ENCODE measurements at regions not wholly inside any gene's neighbourhood (a gene's known extent, or its start where the extent isn't known, plus 50 kb on each side); places are given as distances from the start of the nearest gene placed in this dataset.

GRCh38 chr4:58688568-58688967 lies 1578.4 kb upstream of the IGFBP7 start:
- DNase-seq (ENCODE audit: low read depth) = no peak

- no peak for DNase-seq (ENCODE audit: low read depth)
These were observed 1569.7 kb upstream of the IGFBP7 start for GRCh38 chr4:58679886-58680285.

- no peak for DNase-seq (ENCODE audit: low read depth)
These were observed 1568.9 kb upstream of the IGFBP7 start for GRCh38 chr4:58679051-58679450.

GRCh38 chr4:58669783-58670182 lies 1559.6 kb upstream of the IGFBP7 start:
- DNase-seq (ENCODE audit: low read depth) = no peak

DNA sequence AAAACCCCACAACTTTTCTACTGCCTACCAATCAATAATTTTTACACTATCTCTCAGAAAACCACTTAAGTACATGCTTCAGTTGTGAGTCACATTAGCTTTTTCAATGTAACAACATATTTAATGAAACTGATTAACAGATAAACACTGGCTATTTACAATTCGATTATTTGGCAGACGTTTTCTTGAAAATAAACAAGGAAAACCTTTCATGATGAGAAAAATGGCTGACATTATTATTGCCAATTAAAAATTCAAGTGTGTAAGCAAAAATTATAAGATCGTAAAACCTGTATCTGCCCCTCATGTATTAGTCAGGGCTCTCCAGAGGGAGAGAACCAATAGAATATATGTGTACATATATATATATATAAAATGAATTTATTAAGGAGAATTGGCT lies 1555.5 kb upstream of the IGFBP7 start:
- DNase-seq (ENCODE audit: low read depth) = no peak

DNA sequence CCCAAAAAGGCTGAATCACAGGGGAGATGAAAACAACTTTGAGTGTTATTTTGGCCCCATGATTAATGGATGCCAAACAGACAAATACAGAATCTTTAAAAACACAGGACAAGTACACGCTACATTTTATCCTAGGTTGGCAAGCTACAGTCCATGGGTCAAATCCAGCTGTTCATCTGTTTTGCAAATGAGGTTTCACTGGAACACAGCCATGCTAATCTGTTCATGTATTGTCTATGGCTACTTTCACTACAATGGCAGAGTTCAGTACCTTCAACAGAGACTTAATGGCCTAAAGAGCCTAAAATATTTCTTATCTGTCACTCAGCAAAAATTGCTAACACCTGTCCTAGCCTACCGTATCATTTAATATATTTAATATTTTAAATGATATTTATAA lies 1548.5 kb upstream of the IGFBP7 start:
- DNase-seq (ENCODE audit: low read depth) = no peak

DNA sequence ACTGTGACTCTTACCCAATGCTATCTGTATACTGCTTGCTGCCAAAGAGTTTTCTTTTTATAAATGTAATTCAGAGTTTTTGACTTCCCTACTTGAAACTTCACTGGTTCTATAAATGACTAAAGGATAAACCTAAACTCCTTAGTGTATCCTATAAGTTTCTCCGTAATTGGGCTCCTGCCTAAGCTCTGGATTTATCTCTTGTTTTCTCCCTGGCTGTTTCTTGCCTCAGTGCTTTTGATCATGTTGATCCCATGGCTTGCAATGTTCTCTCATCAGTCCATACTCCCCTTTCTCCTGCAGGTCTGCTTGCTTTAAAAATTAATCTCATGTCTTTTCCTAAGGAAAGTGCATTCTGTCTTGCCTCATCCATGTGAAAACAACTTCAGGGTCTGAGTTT lies 1543.1 kb upstream of the IGFBP7 start:
- no peak for DNase-seq (ENCODE audit: low read depth)

DNA sequence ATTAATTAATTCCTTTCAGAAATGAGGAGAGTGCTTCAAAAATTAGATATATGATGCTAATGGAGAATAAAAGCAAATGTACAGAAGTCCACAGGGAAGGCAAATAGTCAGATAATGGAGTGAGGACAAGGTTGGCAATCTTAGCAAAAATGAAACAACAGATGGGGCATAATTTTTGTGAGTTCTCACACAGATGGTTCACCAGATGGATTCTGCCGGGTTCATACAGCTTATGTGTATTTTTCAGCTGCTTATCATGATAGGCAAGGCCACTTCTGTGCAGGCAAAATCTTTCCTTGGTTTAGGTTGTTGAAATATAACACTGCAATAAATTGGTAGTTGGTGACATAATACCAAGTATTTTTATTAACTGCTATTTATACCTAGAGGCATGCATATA lies 1539.0 kb upstream of the IGFBP7 start:
- DNase-seq (ENCODE audit: low read depth) = no peak

DNA sequence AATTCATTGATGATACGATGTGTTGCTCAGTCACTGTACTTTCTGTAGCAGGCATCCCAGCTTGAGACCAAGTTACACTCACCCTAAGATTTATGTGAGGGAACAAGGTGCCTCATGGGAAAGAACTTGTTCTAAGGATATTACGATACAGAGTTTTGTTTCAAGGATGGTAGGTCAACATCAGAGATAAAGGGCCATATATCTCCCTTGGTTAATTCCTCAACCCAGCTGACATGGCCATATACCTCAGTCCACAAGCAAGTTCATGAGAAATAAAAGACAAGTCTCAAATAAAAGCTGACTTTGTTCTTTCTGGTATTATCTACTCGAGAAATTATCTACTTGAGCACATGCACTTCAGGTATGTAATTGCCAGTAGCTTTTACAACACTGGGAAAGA lies 1535.9 kb upstream of the IGFBP7 start:
- DNase-seq (ENCODE audit: low read depth) = no peak

- DNase-seq (ENCODE audit: low read depth) = no peak
These were observed 1534.4 kb upstream of the IGFBP7 start for GRCh38 chr4:58644549-58644948.

- DNase-seq (ENCODE audit: low read depth) = no peak
These were observed 1526.2 kb upstream of the IGFBP7 start for GRCh38 chr4:58636381-58636780.

- no peak for DNase-seq (ENCODE audit: low read depth)
These were observed 1507.0 kb upstream of the IGFBP7 start for GRCh38 chr4:58617226-58617625.

DNA sequence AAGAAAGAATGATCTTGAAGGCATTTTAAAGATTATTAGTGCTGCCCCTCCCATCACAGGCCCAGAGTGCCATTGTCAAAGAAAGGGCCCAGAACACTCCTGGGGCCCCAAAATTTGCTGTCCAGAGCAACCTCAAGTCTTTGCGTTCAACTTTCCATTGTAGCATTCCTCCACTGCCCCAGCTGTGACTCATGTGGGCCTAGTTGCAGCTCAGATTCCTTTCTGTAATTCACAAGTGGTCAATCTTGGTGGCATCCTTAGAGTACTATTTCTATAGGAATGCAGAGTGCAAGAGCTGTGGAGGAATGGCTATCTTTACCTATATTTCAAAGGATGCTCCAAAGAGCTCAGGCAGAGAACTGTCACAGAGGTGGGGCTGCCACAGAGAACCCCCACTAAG lies 1500.8 kb upstream of the IGFBP7 start:
- DNase-seq (ENCODE audit: low read depth) = no peak

DNA sequence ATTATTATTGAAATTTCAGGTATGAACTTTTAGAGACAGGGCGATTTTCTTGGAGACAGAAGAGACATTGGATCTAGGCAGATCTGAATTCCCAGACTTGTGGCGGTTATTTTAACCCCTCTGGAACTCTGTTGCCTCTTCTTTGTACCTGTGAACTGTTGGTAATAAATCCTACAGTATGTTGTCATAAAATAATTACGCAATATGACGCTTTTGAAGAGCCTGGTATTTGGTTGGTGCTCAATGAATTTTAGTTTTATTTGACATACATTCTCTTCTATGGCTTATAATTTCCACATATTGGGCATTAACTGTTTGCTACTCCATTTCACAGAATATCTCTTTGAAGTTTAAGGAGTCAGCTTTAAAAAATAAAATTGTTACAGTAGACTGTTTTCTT lies 1496.1 kb upstream of the IGFBP7 start:
- DNase-seq (ENCODE audit: low read depth) = no peak

- no peak for DNase-seq (ENCODE audit: low read depth)
These were observed 1493.8 kb upstream of the IGFBP7 start for GRCh38 chr4:58603951-58604350.

DNA sequence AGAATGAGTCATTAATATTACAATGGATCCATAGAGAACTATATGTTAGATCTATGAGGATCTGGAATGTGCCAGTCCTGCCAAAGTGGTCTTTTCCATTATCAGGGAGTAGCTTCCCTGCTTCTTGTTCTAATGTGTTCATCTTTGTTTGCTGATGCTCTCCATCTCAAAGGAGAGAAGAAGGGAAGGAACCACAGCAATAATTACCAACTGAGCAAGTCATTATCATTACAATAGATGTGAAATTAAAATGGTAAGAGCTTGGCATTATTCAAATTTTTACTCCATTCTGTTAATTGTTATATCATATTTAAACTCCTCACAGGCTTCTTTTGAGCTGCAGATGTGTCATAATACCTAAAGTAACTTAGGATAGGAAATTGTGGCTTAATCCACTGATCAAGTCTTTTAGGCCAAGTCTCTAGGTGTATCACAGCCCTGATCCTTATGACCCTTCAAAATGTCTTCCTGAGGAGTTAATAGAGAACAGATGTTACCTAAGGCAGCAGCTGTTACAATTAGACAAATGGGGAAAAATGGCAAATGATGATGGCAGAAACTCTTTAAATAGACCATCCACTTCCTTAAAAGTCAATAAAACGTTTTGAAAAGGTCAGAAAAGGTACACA lies 1492.7 kb upstream of the IGFBP7 start:
- DNase-seq (ENCODE audit: low read depth) = no peak

- no peak for DNase-seq (ENCODE audit: low read depth)
These were observed 1491.8 kb upstream of the IGFBP7 start for GRCh38 chr4:58602022-58602421.

DNA sequence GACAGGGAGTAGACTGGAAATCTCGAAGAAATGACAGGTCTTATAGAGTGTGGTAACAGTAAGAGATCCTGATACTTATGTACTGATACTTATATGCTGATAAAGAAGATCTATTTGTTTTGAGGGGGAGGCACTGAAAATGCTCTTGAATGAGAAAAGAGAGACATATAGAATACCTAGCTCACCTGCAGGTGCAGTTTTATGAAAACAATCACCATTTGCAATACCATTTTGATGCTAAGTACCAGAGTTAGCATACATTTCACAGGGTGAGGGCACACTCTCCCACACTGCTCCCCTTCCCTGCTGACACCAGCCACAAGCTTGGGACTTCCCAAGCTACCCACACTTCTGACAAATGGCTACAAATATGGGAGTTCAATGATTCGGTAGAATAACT lies 1490.1 kb upstream of the IGFBP7 start:
- DNase-seq (ENCODE audit: low read depth) = no peak

GRCh38 chr4:58590722-58591121 lies 1480.5 kb upstream of the IGFBP7 start:
- DNase-seq (ENCODE audit: low read depth) = no peak

GRCh38 chr4:58587856-58588255 lies 1477.7 kb upstream of the IGFBP7 start:
- no peak for DNase-seq (ENCODE audit: low read depth)

DNA sequence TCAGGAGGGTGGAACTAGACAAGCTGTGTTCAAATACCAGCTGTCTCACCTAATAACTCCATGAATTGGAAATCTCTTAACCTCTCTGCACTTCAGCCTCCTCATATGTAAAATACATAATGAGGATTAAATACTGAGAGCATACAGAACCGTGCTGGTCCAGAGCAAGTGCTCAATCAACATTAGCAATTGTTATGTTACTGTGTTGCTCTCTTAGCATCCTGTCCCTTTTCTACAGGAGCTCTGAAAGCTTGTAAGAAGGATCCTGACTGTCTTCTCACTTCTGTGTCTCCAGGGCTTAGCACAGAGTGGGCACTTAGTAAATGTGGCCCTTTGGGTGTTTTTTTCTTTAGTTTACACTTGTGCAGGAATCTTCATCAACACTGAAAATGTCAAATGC lies 1456.1 kb upstream of the IGFBP7 start:
- DNase-seq (ENCODE audit: low read depth) = no peak

- no peak for DNase-seq (ENCODE audit: low read depth)
These were observed 1454.7 kb upstream of the IGFBP7 start for GRCh38 chr4:58564695-58565475.

GRCh38 chr4:58561170-58561569 lies 1451.0 kb upstream of the IGFBP7 start:
- no peak for DNase-seq (ENCODE audit: low read depth)

- DNase-seq (ENCODE audit: low read depth) = no peak
These were observed 1450.6 kb upstream of the IGFBP7 start for GRCh38 chr4:58560736-58561135.

All from activated T-helper 9 cell treated with anti-CD3 and anti-CD28 coated beads, Interleukin-2, amount 50 U/mL, for 16 hours (primary cell).